Neural progenitor cell (in vitro differentiated cells): ENCODE measurements at regions not wholly inside any gene's neighbourhood (a gene's known extent, or its start where the extent isn't known, plus 50 kb on each side); places are given as distances from the start of the nearest gene placed in this dataset.
"Not testable (repeated sequence)": the region's sequence is repeated elsewhere in the genome, so short reads cannot be mapped to it uniquely, and the experiment has no call there.

ENCODE experiments used
- CTCF ChIP-seq: fragments of 200-600 bp; sonication (generic); IDR thresholded peaks from 2 replicates; pipeline ENCODE4 v1.5.1; 2017; ENCODE audit warnings: antibody characterized with exemption, mild to moderate bottlenecking
- EZH2 ChIP-seq: fragments of 200-600 bp; sonication (generic); IDR thresholded peaks from 2 replicates; pipeline ENCODE4 v1.6.1; 2017; ENCODE audit warnings: antibody characterized with exemption, mild to moderate bottlenecking, moderate library complexity

- not testable (repeated sequence) for TF ChIP-seq CTCF, EZH2
These were observed 607.0 kb downstream of the LMO7 start for GRCh38 chr13:76243120-76243519.
